HepG2 (cell line): ENCODE measurements at regions not wholly inside any gene's neighbourhood (a gene's known extent, or its start where the extent isn't known, plus 50 kb on each side); places are given as distances from the start of the nearest gene placed in this dataset.
"Not testable (repeated sequence)": the region's sequence is repeated elsewhere in the genome, so short reads cannot be mapped to it uniquely, and the experiment has no call there.

Source experiments
- ATAC-seq: fragments of 200-7000 bp; cut with Tn5 transposase; 3 replicates; pipeline ENCODE4 v1.9.1; 2020; ENCODE audit warnings: mild to moderate bottlenecking, moderate library complexity
- BruUV-seq: library from RNA; stranded (reverse); fragments of 400-500 nt; replicated peaks from 2 replicates; lab custom pipeline; 2021; lab: Mats Ljungman, UMichigan
- CTCF ChIA-PET: fragments of 300-600 bp; formaldehyde crosslinking; extraction: SDS; loops from one replicate; lab custom pipeline; 2021; ENCODE audit warnings: low total read pairs, inconsistent platforms, low intra/inter-chr PET ratio; lab: Yijun Ruan, JAX
- POLR2A ChIA-PET: fragments of 350-600 bp; sonication (Branson Sonifier 250); formaldehyde crosslinking; loops from one replicate; lab custom pipeline; 2020; ENCODE audit warnings: antibody characterized with exemption, inconsistent platforms; lab: Yijun Ruan, JAX
- DNase-seq: peaks from one replicate; pipeline ENCODE4 v3.0.0-alpha.2; 2015; ENCODE audit warnings: low spot score
- FAIRE-seq: peaks from 3 replicates; lab custom pipeline; 2011; peaks lifted over from hg19 to GRCh38; lab: Jason Lieb, UNC
- H2AFZ ChIP-seq: one replicate; pipeline ENCODE4 v1.6.1; 2011; ENCODE audit warnings: low read length, inconsistent platforms
- H3K27ac ChIP-seq: fragments of 300-600 bp; 3 replicates; pipeline ENCODE4 v1.8.0; 2011; ENCODE audit warnings: mixed run types, mild to moderate bottlenecking, mixed read lengths, low read length, inconsistent platforms; ENCODE audit not compliant: insufficient read depth; ENCODE audit errors: extremely low read length
- H3K27me3 ChIP-seq, 2 experiments: fragments of 200-600 bp in 1 of 2; 2 replicates in 1 of 2; 3 replicates in 1 of 2; pipeline versions ENCODE4 v1.6.0 to v1.8.0; 2011; ENCODE audit warnings: low read length in 2 of 2, mild to moderate bottlenecking in 2 of 2, moderate library complexity in 2 of 2, inconsistent platforms in 1 of 2; ENCODE audit not compliant: insufficient read depth in 2 of 2, control insufficient read depth in 1 of 2
- H3K36me3 ChIP-seq, 2 experiments: fragments of 200-600 bp in 1 of 2; replicated peaks in 1 of 2; 2 replicates in 1 of 2; 3 replicates in 1 of 2; pipeline versions ENCODE4 v1.5.1 to v1.8.0; 2011; ENCODE audit warnings: low read length in 2 of 2, inconsistent platforms in 1 of 2; ENCODE audit not compliant: insufficient read depth in 2 of 2, control insufficient read depth in 1 of 2
- H3K4me1 ChIP-seq: 2 replicates; pipeline ENCODE4 v1.5.1; 2012; ENCODE audit warnings: low read length, inconsistent platforms; ENCODE audit not compliant: insufficient read depth
- H3K4me2 ChIP-seq: 2 replicates; pipeline ENCODE4 v1.6.0; 2011; ENCODE audit warnings: low read depth, low read length, inconsistent platforms
- H3K4me3 ChIP-seq, 3 experiments: fragments of 200-600 bp in 1 of 3; sonication (generic), shearing (Covaris generic) in 1 of 3; replicated peaks in 1 of 3; 2 replicates each; pipeline ENCODE4 v1.5.1; 2011 to 2016; ENCODE audit warnings: low read length in 3 of 3, inconsistent platforms in 2 of 3, low read depth in 2 of 3, mild to moderate bottlenecking in 2 of 3, control low read depth in 1 of 3, mixed read lengths in 1 of 3; ENCODE audit not compliant: insufficient read depth in 1 of 3
- H3K79me2 ChIP-seq: one replicate; pipeline ENCODE4 v1.6.1; 2011; ENCODE audit warnings: low read length, inconsistent platforms; ENCODE audit not compliant: insufficient read depth
- H3K9ac ChIP-seq: 2 replicates; pipeline ENCODE4 v1.6.0; 2011; ENCODE audit warnings: mild to moderate bottlenecking, low read depth, low read length, inconsistent platforms; ENCODE audit not compliant: insufficient read depth
- H3K9me3 ChIP-seq: 2 replicates; pipeline ENCODE4 v1.5.1; 2012; ENCODE audit warnings: mild to moderate bottlenecking, low read length
- H4K20me1 ChIP-seq: 2 replicates; pipeline ENCODE4 v1.6.0; 2011; ENCODE audit warnings: inconsistent platforms, mild to moderate bottlenecking, low read length, moderate library complexity; ENCODE audit not compliant: insufficient read depth
- WGBS: methylation state at CpG from one replicate; pipeline ENCODE4 v1.1.6; 2017; ENCODE audit warnings: low lambda C conversion rate; 5-methylcytosine and 5-hydroxymethylcytosine counted together
- in situ Hi-C: cut with HindIII; loops from 2 replicates; pipeline ENCODE4 v1.10.0; 2017; ENCODE audit warnings: low pct_unique_long_range_greater_than_20kb; ENCODE audit not compliant: extremely low pct_ligation_motif_present
- intact Hi-C: fragments of 100-400 bp; cut with micrococcal nuclease; formaldehyde crosslinking; loops from one replicate; pipeline ENCODE4 v1.10.0; 2022; ENCODE audit not compliant: unreplicated experiment

- H3K36me3 ChIP-seq, H4K20me1 ChIP-seq, POLR2A ChIA-PET, FAIRE-seq, H2AFZ ChIP-seq, H3K27me3 ChIP-seq, CTCF ChIA-PET, BruUV-seq, H3K4me3 ChIP-seq, H3K79me2 ChIP-seq, H3K4me2 ChIP-seq, H3K27ac ChIP-seq, intact Hi-C loops, ATAC-seq, H3K9ac ChIP-seq, in situ Hi-C loops, H3K4me1 ChIP-seq, DNase-seq: not testable (repeated sequence)
- H3K9me3 ChIP-seq = peaks cover 68% of the 10 kb centered on the region
- WGBS = 6% methylated on average over 1 of the region's 1 CpG
Measured at GRCh38 chr21:9972018-9972417, 549.4 kb upstream of the TPTE start.

DNA sequence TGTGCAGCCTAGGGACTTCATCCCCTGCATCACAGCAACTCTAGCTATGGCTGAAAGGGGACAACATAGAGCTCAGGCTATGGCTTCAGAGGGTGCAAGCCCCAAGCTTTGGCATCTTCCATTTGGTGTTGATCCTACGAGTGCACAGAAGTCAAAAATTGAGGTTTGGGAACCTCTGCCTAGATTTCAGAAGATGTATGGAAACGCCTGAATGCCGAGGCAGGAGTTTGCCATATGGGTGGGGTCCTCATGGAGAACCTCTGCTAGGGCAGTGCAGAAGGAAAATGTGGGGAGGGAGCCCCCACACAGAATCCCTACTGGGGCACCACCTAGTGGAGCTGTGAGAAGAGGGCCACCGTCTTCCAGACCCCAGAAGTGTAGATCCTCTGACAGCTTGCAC, 543.0 kb upstream of the TPTE start:
- H3K4me3 ChIP-seq, H2AFZ ChIP-seq, POLR2A ChIA-PET, CTCF ChIA-PET, H4K20me1 ChIP-seq, H3K9ac ChIP-seq, FAIRE-seq, H3K4me2 ChIP-seq, H3K27me3 ChIP-seq, H3K4me1 ChIP-seq, H3K27ac ChIP-seq, intact Hi-C loops, DNase-seq, in situ Hi-C loops, ATAC-seq, H3K36me3 ChIP-seq, BruUV-seq, H3K79me2 ChIP-seq: not testable (repeated sequence)
- 3% methylated on average over 4 of the region's 4 CpGs for WGBS
- peaks cover 89% of the 10 kb centered on the region for H3K9me3 ChIP-seq

DNA sequence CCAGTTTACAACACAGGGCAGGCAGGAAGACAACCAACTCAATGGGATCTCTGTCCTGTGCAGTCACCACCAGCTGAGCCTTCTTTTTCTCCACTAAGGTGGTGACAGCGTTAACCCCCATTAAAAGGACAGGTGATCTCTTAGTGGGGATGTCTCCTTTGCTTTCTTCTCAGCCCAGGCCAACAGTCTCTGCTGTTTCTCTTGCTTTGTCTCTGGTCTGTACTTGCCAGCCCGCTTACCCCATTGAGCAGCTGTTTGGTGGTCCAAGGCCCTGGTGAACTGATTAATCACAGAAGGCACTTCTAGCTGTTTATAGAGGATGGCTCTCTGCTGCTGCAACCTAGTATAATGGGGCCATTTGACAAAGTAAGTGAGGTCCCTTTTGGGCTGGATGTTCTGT, 523.9 kb upstream of the TPTE start:
- H3K79me2 ChIP-seq, intact Hi-C loops, POLR2A ChIA-PET, H4K20me1 ChIP-seq, H3K4me1 ChIP-seq, H3K27ac ChIP-seq, H3K4me3 ChIP-seq, H3K36me3 ChIP-seq, H2AFZ ChIP-seq, BruUV-seq, ATAC-seq, H3K4me2 ChIP-seq, H3K27me3 ChIP-seq, DNase-seq, in situ Hi-C loops, FAIRE-seq, H3K9ac ChIP-seq, CTCF ChIA-PET: not testable (repeated sequence)
- 4% methylated on average over 2 of the region's 2 CpGs for WGBS
- peaks cover 47% of the 10 kb centered on the region for H3K9me3 ChIP-seq
